ENCODE measurements at regions not wholly inside any gene's neighbourhood (a gene's known extent, or its start where the extent isn't known, plus 50 kb on each side); places are given as distances from the start of the nearest gene placed in this dataset.

DNA sequence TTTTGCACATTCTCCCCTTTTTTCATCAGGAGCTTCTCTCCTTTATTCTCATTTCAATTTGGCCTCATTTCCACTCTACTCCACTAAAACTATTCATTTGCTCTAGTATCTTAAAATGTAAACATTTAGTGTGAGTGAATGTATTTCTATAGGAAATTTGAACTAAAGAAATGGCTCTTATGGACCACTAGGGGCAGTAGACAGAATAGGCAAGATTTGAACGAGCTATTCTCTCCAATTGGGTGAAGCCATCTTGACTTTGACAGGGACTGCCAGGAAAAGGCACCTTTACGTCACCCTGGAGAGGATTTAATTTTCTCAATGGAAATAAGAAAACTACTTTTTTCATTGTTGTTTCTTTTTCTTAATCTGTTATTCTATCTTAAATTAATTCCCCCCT is 666.3 kb downstream of the DNAH5 start:
- TF ChIP-seq, protein P1, sequence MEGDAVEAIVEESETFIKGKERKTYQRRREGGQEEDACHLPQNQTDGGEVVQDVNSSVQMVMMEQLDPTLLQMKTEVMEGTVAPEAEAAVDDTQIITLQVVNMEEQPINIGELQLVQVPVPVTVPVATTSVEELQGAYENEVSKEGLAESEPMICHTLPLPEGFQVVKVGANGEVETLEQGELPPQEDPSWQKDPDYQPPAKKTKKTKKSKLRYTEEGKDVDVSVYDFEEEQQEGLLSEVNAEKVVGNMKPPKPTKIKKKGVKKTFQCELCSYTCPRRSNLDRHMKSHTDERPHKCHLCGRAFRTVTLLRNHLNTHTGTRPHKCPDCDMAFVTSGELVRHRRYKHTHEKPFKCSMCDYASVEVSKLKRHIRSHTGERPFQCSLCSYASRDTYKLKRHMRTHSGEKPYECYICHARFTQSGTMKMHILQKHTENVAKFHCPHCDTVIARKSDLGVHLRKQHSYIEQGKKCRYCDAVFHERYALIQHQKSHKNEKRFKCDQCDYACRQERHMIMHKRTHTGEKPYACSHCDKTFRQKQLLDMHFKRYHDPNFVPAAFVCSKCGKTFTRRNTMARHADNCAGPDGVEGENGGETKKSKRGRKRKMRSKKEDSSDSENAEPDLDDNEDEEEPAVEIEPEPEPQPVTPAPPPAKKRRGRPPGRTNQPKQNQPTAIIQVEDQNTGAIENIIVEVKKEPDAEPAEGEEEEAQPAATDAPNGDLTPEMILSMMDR (IDR thresholded peaks at IDR 0.05) = no peak
- no peak for TF ChIP-seq POLR2AphosphoS5 (IDR thresholded peaks at IDR 0.05)
- TF ChIP-seq EP300 (IDR thresholded peaks at IDR 0.05) = no peak

Measured in upper lobe of left lung (tissue), 4 donors.